Stomach (tissue), 4 donors: ENCODE measurements at regions not wholly inside any gene's neighbourhood (a gene's known extent, or its start where the extent isn't known, plus 50 kb on each side); places are given as distances from the start of the nearest gene placed in this dataset.

ENCODE experiments used
- POLR2A ChIP-seq, 4 donors: fragments of 450-650 bp; IDR thresholded peaks; one replicate each; pipeline ENCODE4 v1.6.1; 2016; ENCODE audit warnings: antibody characterized with exemption in 4 of 4, control low read depth in 2 of 4, mild to moderate bottlenecking in 1 of 4, moderate library complexity in 1 of 4
- POLR2AphosphoS5 ChIP-seq, 3 donors: sonication (generic); formaldehyde crosslinking; IDR thresholded peaks; one replicate each; pipeline ENCODE4 v1.6.1; 2016; ENCODE audit warnings: antibody characterized with exemption in 3 of 3
- TF ChIP-seq, protein P1 (sequence below), 7 experiments: fragments of 450-650 bp in 4 of 7; fragments of 200-600 bp in 3 of 7; sonication (generic) in 3 of 7; IDR thresholded peaks; one replicate each; pipeline ENCODE4 v1.5.1; 2016 to 2019; ENCODE audit warnings: antibody characterized with exemption in 7 of 7, control low read depth in 2 of 7, mild to moderate bottlenecking in 1 of 7

DNA sequence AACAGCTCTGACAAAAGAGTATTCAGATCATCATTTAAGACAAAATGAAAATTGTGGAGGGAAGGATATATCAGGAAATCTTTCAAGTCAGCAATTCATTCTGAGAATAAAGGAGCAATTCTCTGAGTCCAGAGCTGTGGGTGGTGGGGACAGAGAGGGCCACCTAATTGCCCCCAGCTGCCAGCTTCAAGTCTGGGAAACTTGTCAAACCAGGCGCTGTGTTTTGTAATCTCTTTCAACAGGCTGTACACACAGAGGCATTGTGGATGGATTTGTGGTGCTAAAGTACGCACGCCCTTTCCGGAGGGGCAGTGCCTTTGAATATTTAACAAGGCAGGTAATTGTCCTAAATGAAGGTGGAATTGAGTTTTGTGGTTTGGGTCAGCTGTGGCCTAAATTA is 591.1 kb upstream of the BOD1L1 start:
- TF ChIP-seq POLR2A (IDR thresholded peaks at IDR 0.05) (no peak), POLR2AphosphoS5 (IDR thresholded peaks at IDR 0.05) (no peak)
- TF ChIP-seq, protein P1, sequence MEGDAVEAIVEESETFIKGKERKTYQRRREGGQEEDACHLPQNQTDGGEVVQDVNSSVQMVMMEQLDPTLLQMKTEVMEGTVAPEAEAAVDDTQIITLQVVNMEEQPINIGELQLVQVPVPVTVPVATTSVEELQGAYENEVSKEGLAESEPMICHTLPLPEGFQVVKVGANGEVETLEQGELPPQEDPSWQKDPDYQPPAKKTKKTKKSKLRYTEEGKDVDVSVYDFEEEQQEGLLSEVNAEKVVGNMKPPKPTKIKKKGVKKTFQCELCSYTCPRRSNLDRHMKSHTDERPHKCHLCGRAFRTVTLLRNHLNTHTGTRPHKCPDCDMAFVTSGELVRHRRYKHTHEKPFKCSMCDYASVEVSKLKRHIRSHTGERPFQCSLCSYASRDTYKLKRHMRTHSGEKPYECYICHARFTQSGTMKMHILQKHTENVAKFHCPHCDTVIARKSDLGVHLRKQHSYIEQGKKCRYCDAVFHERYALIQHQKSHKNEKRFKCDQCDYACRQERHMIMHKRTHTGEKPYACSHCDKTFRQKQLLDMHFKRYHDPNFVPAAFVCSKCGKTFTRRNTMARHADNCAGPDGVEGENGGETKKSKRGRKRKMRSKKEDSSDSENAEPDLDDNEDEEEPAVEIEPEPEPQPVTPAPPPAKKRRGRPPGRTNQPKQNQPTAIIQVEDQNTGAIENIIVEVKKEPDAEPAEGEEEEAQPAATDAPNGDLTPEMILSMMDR (IDR thresholded peaks at IDR 0.05) = no peak
